ENCODE measurements at regions not wholly inside any gene's neighbourhood (a gene's known extent, or its start where the extent isn't known, plus 50 kb on each side); places are given as distances from the start of the nearest gene placed in this dataset.

DNA sequence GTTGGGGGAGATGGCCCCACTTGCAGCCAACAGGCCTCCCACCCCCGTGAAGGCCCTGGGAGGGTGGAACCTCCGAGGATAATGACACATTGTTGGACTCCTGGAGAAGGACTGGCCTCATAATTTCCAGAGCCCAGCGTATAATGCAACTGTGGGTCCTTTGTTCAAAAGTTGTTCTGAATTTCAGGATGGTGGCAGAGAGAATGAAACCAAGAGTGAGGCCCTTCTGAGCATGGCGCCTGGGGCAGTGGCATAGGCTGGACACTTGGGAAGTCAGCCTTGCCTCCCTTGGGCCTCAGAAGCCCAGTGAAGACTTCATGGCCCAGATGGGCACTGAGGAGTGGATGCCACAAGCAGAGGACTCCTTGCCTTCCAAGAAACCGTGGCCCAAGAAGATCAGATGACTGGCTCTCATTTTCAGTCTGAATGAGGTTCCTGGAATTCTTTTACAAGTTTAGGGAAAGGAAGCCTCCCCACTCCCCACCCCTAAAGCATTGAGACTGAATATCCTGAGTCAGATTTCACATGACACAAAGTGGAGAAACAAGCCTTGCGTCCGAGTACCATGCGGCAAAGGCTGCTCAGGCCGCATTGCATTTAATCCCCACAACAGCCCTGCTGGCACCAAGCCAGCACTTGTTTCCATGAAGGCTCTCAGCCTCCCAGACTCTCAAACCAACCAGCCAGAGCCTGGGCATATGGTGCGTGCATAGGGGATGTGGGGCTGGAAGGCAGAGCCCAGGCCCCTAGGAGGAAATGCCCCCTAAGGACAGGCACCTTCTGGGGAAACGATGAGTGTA, 96.7 kb upstream of the SMIM23 start:
- no peak for DNase-seq (ENCODE audit: low spot score)

DNA sequence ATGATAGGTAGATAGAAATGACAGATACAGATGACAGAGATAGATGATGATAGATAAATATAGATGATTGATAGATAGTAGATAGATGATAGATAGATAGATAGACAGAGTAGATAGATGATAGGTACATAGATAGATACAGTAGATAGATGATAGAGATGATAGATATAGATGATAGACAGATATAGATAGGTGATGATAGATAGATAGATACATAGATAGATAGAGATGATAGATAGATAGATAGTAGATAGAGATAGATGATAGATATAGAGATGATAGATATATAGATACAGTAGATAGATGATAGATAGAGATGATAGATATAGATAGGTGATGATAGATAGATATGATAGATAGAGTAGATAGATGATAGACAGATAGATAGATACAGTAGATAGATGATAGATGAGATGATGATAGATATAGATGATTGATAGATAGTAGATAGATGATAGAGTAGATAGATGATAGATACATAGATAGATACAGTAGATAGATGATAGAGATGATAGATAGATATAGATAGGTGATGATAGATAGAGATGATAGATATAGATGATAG, 95.7 kb upstream of the SMIM23 start:
- DNase-seq (ENCODE audit: low spot score) = no peak

DNA sequence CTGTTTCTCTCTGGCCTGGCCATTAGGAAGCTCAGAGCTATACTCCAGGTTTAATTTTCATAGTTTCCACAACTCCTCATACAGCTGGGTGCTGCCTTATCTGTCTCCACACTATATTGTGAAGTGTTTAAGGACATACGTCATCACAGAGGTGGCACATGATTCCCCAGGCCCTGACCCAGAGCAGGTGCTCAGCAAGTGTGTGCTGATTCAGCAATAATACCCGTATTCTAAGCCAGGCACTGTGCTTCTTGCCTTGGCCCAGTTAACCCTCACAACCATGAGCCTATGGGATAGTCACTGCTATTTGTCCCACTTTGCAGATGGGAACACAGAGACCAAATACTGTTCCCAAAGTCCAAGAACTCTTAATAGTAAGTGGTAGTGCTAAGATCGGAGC, 93.5 kb upstream of the SMIM23 start:
- no peak for DNase-seq (ENCODE audit: low spot score)

DNA sequence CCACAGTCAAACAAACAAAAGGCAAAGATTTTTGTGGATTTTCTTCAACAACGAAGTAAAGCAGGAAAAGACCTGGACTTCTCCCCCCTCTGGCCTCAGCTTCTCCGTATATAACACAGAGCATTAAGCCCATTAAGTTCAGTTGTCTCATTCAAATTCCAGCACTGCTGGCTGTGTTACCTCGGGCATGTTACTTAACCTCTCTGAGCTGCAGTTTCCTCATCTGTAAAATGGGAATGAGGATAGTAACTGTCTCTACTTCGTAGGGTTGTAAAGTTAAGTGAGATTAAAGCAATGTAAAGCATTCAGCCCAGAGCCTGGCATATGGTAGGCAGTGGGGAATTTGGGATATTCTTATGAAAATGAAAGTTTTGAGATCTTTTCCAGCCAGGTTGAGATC, 92.7 kb upstream of the SMIM23 start:
- DNase-seq (ENCODE audit: low spot score) = no peak

DNA sequence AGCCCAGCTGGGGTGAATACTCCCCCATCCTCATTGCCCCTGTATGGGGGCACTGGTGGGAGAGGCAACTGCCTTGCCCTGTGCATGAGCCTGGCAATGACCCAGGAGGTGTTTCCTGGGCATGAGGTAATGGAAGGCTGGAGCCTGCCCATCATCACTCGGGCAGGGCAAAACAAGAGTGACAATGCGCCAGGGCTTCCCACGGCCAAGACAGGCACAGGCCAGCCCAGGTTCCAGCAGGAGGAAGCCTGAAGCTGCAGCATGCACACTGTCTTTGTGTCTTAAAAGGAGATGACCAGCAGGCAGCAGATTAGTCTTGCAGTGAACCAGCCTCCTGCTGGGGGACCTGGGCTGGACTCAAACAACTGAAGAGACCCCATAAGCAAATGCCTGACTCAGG, 92.2 kb upstream of the SMIM23 start:
- no peak for DNase-seq (ENCODE audit: low spot score)

DNA sequence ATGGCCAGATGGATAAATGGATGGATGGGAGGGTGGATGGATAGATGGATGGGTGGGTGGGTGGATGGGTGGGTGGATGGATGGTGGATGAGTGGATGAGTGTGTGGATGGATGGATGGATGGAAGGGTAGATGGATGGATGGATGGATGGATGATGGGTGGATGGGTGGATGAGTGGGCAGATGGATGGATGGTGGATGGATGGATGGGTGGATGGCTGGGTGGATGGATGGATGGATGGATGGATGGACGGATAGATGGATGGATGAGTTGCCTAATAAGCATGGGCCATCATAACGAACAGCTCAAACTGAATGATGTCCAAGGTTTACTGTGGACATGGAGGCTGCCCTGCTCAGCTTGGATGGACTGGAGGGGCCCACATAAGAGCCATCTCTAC, 89.8 kb upstream of the SMIM23 start:
- no peak for DNase-seq (ENCODE audit: low spot score)

DNA sequence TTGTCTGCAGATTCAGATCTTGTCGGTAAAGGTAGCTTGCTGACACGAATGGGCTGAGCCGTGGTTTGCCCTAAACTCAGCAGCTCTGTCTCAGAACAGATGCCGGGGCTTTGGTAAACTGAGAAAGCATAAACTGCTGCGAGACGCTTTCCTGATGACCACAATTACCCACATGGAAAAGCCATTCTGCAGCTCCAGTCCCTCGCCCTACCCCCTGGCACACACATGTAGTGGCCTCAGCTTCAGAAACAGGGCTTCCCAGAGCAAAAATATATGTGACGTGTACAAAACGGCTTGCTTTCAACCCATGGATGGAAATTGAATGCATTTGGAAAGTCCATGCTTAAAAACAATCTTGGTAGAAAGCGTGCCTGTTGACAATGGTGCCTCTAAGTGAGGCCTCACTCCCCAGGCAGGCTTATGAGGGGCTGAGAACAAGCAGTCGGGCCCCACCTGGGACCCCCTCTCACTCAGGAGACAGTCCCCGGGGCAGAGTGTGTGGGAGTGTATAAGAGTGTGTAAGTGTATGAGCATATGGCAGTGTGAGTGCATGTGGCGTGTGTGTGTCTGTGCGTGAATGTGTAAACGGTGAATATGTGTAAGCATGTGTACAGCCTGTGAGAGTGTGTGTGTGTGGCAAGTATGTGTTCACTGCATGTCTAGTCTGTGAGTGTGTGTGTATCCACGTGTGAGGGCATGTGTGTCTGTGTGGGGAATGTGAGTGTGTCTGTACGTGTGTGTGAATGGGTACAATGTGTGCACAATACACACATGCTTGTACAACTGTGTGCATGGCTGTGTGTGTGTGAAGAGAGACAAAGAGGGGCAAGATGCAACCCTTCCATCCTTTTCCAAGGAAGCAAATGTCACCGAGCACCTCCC, 88.2 kb upstream of the SMIM23 start:
- DNase-seq (ENCODE audit: low spot score) = no peak

DNA sequence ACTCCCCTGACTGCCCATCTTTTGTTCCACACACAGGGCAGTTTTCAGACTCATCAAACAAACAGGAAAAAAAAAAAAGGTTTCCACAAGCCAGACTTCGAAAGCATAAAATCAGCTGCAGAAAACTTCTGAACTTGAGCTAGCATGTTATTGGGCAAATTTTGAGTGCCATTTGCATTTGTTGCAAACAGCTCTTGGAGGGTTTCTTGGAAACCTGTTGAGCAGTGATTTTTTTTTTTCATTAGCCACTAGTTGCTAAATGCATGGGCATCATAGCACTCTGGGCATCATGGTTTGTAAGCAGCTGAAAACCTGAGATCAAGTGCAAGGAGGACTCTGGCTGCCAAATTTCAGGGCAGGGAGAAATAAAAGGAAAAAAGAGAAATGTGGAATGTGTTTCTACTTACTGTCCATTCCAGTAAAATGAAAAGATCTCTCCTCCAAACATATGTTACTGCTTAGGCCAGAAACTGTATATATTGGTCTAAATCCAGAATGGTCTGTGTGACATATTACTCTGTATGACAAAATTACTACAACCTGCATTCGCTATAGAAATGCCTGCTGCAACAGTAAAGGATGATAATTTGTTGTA, 85.2 kb upstream of the SMIM23 start:
- no peak for DNase-seq (ENCODE audit: low spot score)

DNA sequence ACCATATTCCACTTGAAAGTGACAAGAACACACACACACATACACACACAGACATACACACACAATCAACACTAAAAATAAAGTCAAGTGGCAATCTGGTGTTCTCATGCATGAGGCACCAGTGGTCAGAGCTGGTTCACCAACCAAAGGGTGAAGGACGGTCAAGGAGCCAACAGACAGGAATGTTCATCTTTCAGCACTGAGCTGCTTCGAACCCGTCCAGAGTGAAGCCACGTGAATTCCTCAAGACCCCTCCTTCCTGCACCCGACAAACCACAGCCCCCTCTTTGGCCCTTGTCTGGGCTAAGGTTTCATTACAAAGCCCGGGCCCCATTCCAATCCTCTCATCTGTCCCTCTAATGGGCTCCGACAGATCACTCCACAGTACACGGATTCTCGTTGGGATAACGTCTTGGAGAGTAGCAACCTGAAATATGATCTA, 84.5 kb upstream of the SMIM23 start:
- DNase-seq (ENCODE audit: low spot score) = no peak

DNA sequence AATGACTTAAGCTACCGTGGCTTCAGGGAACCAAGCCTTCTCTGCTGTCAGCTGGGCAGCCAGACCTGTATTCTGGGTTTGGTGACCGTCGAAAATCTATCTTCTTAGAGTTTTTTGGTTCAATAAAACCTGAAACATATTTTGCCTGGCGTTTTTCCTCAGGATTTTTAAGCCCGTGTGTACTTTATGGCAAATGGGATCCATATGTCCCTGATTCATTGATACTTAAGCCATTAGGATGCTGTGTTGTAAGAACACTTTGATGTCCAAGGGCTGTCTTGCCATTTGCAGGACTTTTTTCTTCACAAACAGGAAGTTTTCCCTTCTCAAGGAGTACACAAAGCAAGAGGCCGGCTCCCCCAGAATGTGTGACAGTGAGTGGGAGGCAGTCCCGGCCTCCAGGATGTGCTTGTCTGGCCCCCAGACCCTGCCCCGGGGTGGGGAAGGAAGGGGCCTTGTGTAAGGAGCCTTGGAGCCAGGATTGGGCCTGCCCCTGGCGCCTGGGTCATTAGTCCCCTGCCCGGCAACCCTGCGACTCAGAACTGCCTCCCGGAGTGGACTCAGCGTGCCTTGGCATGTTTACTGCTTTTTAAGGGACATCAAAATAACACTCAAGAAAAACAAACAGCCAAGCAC, 83.4 kb upstream of the SMIM23 start:
- DNase-seq (ENCODE audit: low spot score) = no peak

DNA sequence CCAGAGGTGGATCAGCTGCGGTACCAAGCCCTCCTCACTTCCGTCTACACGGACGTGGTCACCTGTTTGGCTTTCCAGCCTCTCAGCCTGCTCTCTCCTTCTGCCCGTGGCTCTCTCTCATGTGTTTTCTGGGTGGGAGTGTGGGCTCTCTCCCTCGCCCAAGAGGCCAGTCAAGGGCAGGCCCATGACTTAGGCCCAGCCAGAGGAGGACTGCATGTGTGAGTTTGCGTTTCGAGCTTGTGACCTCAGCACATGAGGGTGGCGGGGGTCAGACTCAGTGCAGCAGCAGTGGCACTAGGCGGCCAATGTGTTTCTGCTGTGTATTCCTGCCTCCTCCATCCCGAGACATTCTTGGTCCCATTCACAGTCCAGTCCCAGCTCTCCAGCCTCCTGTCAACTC, 82.5 kb upstream of the SMIM23 start:
- no peak for DNase-seq (ENCODE audit: low spot score)

DNA sequence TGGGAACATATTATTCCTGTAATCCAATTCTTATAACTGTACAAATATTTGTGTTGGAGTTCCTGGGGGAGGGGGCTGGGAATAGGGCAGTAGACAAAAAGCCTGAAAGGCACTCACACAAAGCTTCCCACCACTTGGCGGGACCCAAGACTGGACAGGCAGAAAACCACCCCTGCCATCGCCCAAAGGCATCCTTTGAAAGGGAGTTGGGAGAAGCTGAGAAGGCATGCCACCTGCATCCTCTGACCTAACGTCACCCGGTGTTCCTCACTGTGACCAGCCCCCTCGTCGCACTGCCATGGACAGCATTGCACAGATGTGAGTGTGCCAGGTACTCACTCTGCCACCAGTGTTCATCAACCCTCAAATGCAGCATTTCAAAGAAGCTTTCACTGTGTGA, 80.6 kb upstream of the SMIM23 start:
- DNase-seq (ENCODE audit: low spot score) = no peak

DNA sequence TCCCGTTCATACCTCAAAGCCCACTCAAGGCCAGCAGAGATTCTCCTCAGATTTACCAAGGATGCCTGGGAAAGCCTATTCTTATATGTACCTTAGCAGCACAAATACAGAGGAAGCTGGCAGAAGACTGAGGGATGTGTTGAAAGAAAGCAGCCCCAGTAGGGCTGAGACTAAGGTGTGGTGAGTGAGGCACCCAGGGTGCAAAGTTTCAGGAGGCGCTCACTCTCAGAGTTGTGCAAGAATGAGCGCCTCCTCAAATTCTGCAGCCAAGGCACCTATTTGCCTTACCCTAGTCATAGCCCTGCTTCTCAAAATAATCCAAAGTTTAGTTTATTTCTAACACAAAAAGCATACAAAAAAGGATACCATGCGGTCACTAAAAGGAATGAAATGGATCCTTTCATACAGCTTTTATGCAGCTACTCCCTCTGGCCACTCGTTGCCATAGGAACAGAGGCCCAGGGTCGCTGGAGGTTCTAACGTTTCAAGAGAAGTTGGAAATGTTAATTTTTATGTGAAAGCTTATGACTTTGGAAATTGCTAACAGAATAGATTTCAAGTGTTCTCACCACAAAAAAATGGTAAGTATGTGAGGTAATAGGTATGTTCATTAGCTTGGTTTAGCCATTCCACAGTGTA, 79.7 kb upstream of the SMIM23 start:
- no peak for DNase-seq (ENCODE audit: low spot score)

DNA sequence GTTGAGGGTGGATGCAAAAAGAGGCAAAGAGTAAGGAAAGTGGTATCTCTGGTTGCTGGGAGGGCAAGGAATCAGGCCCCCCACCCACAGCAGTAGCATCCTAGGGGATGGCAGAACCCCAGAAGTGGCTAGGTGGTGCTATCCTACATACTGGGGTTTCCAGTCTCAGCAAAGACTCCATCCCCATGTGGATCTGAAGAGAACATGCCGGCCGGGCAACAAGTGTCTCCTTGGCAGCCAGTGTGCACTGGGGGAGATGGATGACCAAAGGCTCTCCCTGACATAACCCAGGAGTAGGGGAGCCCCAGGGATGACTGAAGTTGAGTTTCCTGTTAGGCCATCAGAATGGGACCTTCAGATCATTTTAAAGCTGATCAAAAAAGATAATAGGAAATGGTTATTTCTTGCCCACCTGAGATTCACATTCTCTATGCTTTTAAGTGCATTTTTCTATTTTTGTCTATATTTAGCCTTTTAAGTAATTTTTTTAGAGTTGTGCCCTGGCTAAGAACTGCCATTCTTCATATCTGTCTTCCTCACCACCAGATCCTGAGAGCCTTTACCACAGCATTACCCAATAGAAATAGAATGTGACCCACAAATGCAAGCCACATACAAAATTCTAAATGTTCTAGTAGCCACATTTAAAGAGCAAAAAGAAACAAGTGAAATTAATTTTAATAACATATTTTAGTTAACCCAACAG, 78.7 kb upstream of the SMIM23 start:
- DNase-seq (ENCODE audit: low spot score) = no peak

DNA sequence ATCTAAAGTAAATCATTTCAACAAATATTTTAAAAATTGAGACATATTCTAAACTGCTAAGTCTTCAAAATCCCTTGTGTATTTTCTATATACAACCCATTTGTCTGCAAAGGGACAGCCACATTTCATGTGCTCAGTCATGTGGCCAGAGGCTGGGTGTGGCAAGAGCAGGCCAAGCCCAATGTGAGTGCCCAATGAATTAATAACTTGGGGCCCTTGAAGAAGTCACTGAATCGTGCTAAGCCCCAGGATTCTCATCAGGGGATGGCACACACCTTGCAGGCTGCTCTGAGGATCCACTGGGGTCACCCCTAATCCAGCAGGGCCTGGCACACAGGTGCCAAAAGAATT, 78.2 kb upstream of the SMIM23 start:
- DNase-seq (ENCODE audit: low spot score) = peak; percentile 55

DNA sequence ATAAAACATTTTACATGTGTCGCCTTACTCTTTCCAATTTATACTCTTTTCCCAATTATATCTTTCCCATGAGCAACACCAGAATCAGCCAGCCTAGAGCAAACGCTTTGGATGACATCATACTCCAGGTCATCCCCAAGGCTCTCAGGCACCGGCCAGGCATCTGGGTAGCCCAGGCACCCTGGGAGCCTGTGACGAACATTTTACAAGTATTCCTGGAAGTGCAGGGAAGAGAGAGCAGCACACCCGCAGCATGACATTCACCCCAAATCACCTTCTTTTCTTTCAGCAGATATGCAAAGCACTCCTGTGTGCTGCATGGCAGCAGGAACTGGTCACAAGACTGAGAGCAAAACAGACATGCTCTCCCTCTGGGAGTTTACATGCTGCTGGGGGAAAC, 75.7 kb upstream of the SMIM23 start:
- DNase-seq (ENCODE audit: low spot score) = no peak

DNA sequence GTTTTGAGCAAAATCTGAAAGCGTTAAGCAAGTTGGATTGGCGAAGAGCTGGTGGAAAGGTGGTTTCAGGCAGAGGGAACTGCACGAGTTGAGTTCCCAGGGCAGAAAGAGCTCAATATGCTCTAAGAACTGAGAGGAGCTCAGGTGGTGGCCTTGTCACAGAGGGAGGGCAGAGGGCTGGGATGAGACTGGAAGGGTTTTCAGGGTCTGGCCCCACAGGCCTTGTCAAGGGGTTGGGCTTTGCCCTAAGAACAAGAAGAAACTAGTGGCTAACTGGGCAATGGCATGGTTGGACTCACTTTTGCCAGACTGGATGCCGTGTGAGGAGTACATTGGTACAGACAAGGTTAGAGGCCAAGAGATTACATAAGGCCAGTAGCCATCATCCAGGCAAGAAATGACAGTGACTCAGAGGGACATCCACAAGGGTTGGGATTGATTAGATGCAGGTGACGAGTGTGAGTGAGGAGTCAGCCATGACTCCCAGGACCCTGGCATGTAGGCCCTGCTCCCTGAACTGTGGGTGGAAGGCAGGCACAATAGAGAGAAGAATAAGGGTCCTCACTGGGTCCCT, 75.1 kb upstream of the SMIM23 start:
- DNase-seq (ENCODE audit: low spot score) = no peak

DNA sequence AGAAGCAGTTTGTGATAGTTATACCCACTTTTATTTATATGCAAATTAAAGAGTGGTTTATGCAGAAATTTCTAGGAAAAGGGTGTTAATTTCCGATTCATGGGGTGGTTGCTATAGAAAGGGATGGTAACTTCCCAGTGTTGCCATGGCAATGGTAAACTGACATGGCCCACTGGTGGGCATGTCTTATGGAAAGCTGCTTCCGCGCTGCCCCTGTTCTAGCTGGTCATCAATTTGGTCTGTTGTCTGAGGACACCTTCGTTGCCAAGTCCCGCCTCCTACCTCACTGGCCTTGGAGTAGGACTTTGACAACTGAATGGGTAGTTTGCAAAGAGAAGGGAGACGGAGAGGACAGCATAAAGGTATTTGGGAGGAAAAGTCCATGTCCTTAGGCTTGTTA, 74.0 kb upstream of the SMIM23 start:
- DNase-seq (ENCODE audit: low spot score) = no peak

DNA sequence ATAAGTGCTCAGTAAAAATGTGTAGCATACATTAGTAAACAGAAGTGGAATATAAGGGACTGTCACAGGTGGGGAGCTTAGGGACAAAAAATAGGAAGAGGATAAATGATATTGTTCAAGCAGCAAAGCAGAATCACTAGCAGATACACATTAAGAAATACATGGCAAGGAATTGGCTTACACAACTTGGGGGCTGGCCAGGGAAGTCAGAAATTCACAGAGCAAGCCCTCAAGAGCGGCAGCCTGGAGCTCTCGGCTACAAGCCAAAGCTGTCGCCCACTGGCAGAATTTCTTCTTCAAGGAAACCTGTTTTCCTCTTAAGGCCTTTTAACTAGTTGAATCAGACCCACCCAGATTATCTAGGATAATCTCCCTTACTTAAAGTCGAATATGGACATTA, 73.0 kb upstream of the SMIM23 start:
- DNase-seq (ENCODE audit: low spot score) = no peak

DNA sequence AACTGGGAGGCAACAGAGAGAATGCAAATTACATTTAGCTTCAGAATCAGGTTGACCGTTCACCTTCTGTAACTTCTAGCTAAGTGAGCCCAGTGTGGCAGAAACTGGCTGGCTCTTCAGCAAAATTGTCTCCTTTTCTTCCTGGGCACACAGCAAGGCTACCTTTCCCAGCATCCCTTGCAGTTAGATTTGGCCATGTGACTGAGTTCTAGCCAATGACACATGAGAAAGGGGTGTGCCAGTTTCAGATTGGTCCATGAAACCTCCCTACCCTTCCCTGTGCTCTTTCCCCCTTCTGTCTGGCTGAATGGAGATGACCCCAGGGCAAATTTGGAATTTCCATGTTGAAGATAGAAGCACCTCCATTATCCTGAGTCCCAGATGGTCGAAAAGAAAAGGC, 72.5 kb upstream of the SMIM23 start:
- DNase-seq (ENCODE audit: low spot score) = no peak

DNA sequence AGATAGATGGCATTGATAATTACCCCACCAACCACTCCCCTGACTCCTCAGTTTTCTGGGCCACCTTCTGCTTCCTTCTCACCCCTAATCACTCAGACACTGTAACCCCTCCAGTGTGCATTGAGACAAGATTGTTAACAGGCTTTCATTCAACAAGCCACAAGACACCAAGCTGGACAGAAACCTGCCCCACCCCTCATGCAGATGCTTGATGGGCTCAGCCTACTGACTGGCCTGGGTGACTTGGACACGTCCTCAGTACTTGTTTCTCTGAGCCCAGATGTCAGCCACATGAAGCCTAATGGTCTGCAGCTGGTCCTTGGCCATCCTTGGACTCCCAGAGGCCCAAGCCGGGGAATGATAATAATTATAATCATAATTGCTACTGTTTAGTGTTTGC, 71.4 kb upstream of the SMIM23 start:
- no peak for DNase-seq (ENCODE audit: low spot score)
